ENCODE measurements at regions not wholly inside any gene's neighbourhood (a gene's known extent, or its start where the extent isn't known, plus 50 kb on each side); places are given as distances from the start of the nearest gene placed in this dataset.

DNA sequence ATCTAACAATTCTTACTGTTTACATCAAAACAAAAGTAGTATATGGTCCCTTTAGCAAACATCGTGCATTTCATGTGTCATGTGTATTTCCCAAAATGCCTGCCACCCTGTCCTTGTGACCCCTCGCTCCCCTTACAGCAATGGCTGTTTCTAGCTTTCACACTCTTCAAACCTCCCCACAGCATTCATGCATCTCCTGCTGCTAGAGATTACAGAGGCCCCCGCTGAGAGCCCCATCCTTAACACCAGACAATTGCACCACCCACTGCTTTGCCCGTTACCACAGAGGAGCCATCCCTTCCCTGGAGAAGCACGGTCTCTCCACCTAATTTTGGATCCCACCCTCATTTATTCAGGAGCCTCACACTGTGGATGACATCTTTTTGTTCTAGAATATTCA, 149.7 kb upstream of the IRX4 start:
- no peaks in the 10 kb centered on the region for H3K36me3 ChIP-seq
- no peaks in the 10 kb centered on the region for H3K27me3 ChIP-seq (replicated peaks; ENCODE audit: insufficient read depth)

DNA sequence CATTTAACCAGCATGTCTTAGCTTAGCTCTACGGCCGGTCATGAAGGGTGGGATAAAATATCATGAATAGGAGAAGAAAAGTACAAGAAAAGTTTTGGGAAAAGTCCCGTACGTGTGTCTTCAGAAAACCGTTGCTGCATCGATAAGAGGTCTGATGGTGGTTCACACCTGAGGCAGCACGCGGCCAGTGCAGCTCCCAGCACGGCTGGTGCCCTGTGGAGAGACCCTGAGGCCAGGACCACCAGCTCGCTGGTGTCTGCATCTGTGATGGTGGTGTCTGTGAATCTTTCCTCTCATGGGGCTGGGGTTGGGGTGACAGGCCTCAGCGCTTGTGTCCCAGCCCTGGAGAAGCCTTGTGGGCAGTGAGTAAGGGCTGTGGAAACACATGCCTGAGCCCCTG, 148.9 kb upstream of the IRX4 start:
- Histone ChIP-seq H3K36me3 (no peaks in the 10 kb centered on the region), H3K4me3 (no peak overlapping the region), H3K4me1 (ENCODE audit: control insufficient read depth in 1 of 2, low read depth in 2 of 2) (no peaks in the 10 kb centered on the region), H3K27ac (no peak overlapping the region), H3K27me3 (replicated peaks; ENCODE audit: insufficient read depth) (no peaks in the 10 kb centered on the region), H3K9me3 (no peaks in the 10 kb centered on the region)
- ATAC-seq (ENCODE audit: insufficient number of reproducible peaks, low FRiP score, low read depth) (no peak), DNase-seq (ENCODE audit: low spot score) (no peak)
- no peak for TF ChIP-seq CTCF (IDR thresholded peaks at IDR 0.05)

More for the DNA sequence above, 149.7 kb upstream of the IRX4 start:
- Histone ChIP-seq H3K4me3 (no peak overlapping the region), H3K27ac (no peak overlapping the region), H3K4me1 (ENCODE audit: control insufficient read depth in 1 of 2, low read depth in 2 of 2) (no peaks in the 10 kb centered on the region), H3K9me3 (no peaks in the 10 kb centered on the region)
- no peak for DNase-seq (ENCODE audit: low spot score)
- no peak for ATAC-seq (ENCODE audit: insufficient number of reproducible peaks, low FRiP score, low read depth)
- no peak for TF ChIP-seq CTCF (IDR thresholded peaks at IDR 0.05)

DNA sequence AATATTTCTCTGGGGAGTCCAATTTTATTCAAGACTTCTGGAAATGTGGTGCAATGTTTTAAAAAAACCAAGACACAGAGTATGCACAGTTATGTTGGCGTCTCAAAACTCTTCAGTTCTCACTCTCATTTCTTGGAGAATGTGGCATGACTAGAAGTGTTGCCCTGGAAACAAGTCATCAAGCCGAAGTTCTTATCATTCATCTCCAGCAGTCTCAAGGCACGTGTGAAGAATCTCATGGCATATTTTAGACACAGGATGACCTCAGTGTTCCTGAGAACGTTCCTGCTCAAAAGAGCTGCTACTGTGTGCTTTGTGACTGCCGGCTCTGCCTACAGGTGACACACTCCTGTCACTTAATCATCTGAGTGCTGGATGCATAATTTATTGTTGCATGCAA, 147.4 kb upstream of the IRX4 start:
- no peak for TF ChIP-seq CTCF (IDR thresholded peaks at IDR 0.05)
- no peak for DNase-seq (ENCODE audit: low spot score)
- ATAC-seq (ENCODE audit: insufficient number of reproducible peaks, low FRiP score, low read depth), result no peak
- H3K4me3 ChIP-seq, result no peak overlapping the region
- H3K27me3 ChIP-seq (replicated peaks; ENCODE audit: insufficient read depth), result no peaks in the 10 kb centered on the region
- H3K4me1 ChIP-seq (ENCODE audit: control insufficient read depth in 1 of 2, low read depth in 2 of 2), result no peaks in the 10 kb centered on the region
- H3K9me3 ChIP-seq, result no peaks in the 10 kb centered on the region
- H3K36me3 ChIP-seq, result no peaks in the 10 kb centered on the region
- no peak overlapping the region for H3K27ac ChIP-seq

DNA sequence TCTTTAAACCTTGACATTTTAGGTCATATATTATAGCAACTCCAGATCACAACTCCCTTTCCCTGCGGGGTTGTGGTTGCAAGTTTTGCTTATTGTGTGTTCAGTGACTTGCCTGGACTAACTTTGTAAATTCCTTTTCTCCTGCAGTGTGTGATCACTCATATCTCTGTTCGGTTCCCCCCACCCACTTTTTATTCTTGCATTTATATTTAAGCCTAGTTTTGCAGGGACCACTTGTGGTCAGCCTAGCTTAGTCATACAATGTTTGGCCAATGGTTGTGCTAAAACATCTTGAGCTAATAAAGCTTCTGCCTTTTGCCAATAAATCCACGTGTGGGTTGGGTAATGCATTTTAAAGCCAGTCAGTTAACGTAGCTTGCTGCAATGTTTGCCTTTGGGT, 146.5 kb upstream of the IRX4 start:
- no peak for DNase-seq (ENCODE audit: low spot score)
- H3K27ac ChIP-seq, result no peak overlapping the region

DNA sequence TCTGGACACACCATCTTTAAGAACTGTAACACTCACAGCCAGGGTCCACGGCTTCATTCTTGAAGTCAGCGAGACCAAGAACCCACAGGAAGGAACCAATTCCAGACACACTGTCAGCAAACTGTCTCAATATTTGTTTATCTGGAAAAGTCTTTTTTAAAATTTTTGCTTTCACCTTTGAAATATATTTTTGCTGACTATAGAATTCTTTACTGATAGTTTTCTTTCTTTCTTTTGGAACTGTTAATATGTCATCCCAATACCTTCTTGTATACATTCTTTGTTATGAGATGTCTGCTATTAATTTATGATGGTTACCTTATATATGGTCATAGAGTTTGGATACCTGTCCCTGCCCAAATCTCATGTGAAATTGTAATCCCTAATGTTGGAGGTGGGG, 145.1 kb upstream of the IRX4 start:
- H3K4me3 ChIP-seq, result no peak overlapping the region
- no peak for DNase-seq (ENCODE audit: low spot score)
- no peaks in the 10 kb centered on the region for H3K36me3 ChIP-seq
- no peak for ATAC-seq (ENCODE audit: insufficient number of reproducible peaks, low FRiP score, low read depth)
- no peak overlapping the region for H3K27ac ChIP-seq
- H3K9me3 ChIP-seq, result no peaks in the 10 kb centered on the region
- H3K4me1 ChIP-seq (ENCODE audit: control insufficient read depth in 1 of 2, low read depth in 2 of 2), result no peaks in the 10 kb centered on the region
- TF ChIP-seq CTCF (IDR thresholded peaks at IDR 0.05), result no peak
- H3K27me3 ChIP-seq (replicated peaks; ENCODE audit: insufficient read depth), result no peaks in the 10 kb centered on the region

More for the DNA sequence above, 146.5 kb upstream of the IRX4 start:
- no peaks in the 10 kb centered on the region for H3K9me3 ChIP-seq
- H3K4me3 ChIP-seq, result no peak overlapping the region
- TF ChIP-seq CTCF (IDR thresholded peaks at IDR 0.05), result no peak
- no peaks in the 10 kb centered on the region for H3K27me3 ChIP-seq (replicated peaks; ENCODE audit: insufficient read depth)
- H3K36me3 ChIP-seq, result no peaks in the 10 kb centered on the region
- ATAC-seq (ENCODE audit: insufficient number of reproducible peaks, low FRiP score, low read depth), result no peak
- H3K4me1 ChIP-seq (ENCODE audit: control insufficient read depth in 1 of 2, low read depth in 2 of 2), result no peaks in the 10 kb centered on the region
